GM21423 (cell line): ENCODE measurements at regions not wholly inside any gene's neighbourhood (a gene's known extent, or its start where the extent isn't known, plus 50 kb on each side); places are given as distances from the start of the nearest gene placed in this dataset.

Experiments
- ATAC-seq: cut with Tn5 transposase; IDR thresholded peaks from one replicate; pipeline ENCODE4 v1.9.1; 2021; ENCODE audit warnings: mild to moderate bottlenecking, moderate library complexity; ENCODE audit not compliant: unreplicated experiment

DNA sequence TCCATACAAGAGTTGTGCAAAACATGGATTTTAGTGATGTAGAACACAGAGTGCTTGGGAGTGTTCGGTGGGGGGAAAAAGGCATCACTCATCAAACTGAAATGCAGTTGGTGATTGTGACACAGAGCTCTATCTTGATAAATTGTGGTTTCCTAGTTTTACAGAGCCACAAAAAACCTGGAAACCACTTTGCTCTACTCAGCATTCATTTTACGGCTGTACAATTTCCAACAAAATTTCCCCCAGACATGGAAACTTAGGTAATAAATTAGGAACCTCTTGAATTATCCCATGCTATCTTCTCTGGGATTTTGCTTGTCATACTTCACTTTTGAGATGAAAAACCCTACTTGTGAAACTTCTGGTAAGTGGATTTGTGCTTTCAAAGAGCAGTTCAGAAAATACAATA, 614.9 kb upstream of the FZD8 start:
- no peak for ATAC-seq

DNA sequence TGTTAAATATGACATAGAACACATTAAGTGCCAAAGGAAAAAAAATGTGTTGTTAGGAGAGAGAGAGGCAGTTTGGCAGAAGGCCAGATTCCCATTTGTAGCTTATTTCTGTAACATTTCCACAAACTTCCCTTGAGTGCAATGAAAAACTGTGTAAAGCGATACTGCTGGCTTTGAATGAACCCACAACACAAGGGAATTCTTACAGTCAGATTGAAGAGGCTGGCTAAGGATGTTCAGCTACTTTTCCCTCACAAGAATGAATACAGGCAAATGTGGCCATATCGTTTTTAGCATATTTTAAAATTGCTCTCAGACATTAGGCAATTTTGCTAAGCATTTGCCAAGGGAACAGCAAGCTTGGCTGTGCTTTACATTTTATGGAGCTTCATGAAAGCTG, 614.1 kb upstream of the FZD8 start:
- ATAC-seq, result no peak

DNA sequence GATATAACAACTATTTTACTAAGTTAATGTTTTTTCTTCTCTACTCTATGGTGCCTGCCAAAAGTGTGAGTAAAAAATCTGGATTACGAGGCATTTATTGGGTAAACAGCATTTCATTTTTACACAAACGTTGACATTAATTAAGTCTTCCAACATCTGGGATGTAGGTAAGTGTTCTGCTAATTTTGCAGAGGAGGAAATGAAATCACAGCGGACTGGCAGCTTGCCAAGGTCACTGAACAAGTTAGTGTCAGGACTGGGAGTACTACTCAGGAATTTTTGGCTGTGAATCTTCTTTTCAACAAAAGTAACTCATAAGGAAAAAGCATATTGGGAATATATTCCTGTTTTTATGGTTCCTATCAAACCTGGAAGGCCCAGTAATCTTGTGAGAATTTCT, 612.1 kb upstream of the FZD8 start:
- no peak for ATAC-seq

DNA sequence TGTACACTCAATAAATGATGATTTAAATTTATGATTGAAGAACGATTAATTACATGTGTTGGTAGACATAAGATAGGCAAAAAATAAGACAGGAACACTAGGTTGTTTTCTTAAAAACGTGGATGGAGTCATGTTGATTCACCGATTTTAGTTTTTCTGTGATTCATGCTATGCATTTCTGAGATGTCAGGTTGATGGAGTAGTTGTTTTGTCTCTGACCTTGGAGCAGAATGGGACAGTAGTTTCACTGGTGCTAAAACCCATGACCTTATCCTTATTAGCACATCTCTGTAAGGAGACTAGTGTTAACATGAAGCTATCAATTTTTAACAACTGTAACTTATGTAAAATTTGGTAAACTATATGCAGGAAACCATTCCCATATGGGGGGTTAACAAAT, 611.6 kb upstream of the FZD8 start:
- ATAC-seq, result no peak

DNA sequence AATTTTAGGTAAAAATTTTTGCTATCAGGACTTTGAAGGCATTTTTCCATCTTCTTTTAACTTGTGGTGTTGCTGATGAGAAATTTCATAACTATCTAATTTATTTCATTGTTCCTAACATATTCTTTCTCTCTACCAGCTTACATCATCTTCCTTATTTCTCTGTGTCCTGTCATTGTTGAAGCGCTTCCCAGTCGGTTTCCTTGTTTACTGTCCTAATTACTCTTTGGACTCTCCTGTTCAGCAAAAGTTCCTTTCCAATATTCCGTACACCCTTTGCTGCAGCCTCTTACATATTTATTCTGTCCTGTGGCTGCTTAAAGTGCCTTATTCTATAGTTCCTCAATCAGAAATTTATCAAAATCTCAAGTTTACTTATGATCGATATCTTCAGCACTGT, 609.0 kb upstream of the FZD8 start:
- no peak for ATAC-seq

DNA sequence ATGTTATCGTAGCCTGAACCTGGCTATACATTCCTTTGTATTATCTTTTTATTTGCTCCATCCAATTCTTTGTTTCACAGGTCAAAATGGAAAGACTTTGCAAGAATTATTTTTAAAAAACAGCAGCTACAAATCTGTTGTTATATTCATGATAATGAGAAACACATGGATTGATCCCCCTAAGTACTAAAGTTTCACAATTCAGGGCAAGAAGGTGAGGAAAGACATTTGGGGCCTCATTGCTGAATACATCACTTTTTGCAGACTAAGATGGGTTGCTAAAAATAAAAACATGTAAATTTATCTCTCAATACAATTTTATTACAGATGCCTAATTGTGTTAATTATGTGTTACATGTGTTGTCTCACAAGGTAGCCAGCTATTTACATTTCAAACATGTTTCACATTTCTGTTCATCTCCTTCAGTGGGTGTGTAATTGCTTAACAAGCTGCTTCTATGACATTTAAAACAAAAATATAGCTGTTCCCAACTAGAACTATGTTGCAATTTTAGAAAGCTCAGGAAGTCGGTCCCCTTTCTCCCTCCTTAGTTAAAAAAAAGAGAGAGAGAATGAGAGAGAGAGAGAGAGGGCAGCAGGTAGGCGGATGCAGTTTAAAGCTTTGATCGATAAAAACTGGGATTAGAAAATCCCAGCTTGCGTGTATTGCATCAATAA, 606.3 kb upstream of the FZD8 start:
- ATAC-seq, result no peak

DNA sequence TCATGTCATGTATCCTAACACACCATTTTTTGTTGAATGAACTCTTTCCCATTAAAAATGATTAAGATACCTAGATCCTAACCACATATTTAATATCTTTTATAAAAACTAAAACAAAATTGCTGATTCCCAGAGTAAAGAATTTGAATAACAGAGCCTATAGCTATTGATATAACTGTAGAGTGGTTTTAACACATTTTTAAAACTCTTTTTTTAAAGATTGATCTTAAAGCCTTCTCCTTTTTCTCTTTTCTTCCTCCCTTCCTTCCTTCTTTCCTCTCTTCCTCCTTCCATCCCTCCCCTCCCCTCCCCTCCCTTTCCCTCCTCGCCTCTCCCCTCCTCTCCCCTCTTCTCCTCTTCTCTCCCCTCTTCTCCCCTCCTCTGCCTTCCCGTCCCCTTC, 605.4 kb upstream of the FZD8 start:
- ATAC-seq, result no peak

DNA sequence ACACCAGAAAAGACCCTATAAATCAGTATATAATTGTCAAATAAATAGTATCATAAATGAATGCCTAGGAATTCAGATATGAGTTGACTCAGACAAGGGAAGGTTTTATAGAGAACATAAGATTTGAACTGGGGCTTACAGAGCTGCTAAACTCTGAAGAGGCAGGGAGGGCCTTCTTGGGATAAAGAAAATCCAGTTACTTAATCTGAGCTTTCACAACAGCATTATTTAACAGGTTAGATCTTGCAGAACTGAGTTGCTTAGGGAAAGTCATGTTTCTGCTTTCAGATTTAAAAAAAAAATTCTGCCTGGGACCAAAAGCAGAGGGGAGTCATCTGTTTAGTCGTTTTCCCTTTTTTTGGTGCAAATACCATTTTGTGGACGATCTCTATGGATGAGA, 594.8 kb upstream of the FZD8 start:
- no peak for ATAC-seq

DNA sequence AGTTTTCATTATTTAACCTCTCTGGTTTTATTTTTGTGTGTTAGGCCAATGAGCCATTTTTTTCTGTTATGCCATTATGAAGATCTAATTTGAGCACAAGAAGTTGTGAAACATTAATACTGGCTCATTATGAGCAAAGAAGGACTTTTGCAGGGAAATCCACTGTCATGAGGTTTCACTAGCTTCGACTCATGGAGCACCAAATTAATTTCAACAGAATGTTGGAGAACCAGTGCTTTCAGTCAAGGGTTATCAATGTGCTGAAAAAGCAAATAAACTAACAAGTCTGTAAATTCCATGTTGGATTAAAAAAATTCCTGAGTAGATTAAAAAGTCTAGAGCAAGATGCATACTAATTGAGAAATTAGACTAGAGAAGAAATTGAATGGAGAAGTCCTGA, 594.2 kb upstream of the FZD8 start:
- ATAC-seq, result no peak

DNA sequence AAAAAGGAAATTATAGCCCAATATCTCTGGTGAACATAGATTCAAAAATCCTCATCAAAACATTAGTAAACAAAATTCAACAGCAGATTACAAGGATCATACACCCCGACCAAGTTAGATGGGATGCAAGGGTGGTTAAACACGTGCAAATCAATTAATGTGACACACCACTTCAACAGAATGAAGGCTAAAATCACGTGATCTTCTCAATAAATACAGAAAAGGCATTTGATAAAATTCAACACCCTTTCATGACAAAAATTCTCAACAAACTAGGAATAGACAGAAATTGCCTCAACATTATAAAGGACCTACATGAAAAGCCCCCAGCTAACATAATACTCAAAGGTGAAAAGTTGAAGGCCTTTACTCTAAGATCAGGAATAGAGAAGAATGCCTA, 590.8 kb upstream of the FZD8 start:
- no peak for ATAC-seq

DNA sequence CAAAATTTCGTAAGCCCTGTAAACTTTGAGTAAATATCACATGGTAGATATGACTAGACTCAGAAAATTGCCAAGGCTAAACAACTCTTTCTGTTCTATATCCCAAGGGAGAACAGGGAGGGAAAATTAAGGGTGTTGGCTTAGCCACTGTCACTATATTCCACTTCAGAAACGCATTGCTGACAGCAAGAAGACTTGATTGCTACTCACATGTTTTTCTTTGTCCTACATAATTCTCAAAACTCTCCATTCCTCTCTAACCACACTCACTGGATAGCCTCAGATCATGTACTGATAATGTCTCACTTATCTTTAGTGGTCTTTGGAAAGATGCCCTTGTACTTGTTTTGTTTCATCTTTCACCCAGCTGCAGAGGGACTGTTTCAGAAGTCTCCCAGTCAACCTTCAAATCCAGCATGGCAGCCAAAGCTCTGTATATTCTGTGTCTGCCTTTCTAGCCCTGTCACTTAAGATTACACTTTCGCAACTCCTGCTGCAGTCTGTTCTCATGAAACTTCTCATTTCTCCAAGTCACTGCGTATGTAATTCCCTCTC, 582.4 kb upstream of the FZD8 start:
- ATAC-seq, result no peak

DNA sequence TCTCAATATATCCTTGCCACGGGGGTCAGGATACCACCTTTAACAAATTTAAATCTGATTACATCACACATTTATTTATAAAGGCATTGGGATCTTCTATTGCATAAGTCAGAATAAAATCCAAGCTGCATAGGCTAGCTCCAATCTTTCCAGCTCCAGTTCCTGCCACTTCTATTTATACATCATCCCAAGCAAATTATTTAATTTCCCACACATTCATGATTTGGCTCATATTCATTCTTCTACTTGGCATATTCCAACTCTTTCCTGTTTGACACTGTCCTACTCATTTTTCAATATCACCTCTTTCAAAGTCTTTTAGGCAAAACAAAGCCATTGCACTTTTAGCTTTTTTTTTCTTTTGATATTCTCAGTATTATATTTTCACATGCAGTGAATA, 579.0 kb upstream of the FZD8 start:
- ATAC-seq, result no peak

DNA sequence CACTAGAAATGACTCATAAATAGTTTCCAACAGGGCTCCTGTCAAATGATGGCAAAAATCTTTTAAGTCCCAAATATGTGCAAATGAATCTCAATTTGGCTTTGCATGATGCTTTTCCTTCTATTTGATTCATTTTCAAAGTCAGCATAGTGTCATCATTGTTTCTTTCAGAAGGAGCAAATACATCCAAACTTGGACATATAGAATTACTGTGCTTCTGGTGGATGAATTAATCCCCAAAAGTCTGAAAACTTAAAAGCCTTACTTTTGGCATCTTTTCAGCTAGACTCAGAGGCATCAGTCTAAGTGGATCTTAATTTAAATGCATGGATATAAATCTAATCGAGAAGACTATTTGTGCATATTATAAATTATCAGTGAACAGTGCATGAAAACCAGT, 578.1 kb upstream of the FZD8 start:
- ATAC-seq, result no peak

DNA sequence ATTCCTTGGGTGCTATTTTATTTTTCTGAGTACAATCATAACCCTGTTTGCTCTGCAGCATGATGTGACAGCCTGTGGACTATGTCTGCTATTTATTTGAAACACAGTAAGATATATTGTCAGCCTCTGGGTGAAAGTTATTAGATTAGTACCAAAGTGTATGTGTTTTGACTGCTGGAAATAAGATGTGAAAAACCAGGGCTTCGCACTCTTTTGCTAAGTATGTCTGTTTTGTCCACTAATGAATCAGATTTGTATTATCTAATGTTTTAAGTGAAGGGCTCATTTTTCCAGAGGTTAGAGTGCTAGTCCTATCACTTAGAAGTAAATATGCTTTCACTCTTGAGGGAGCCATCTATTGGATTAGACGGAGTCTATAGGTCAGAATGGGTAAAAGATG, 569.8 kb upstream of the FZD8 start:
- ATAC-seq, result no peak

DNA sequence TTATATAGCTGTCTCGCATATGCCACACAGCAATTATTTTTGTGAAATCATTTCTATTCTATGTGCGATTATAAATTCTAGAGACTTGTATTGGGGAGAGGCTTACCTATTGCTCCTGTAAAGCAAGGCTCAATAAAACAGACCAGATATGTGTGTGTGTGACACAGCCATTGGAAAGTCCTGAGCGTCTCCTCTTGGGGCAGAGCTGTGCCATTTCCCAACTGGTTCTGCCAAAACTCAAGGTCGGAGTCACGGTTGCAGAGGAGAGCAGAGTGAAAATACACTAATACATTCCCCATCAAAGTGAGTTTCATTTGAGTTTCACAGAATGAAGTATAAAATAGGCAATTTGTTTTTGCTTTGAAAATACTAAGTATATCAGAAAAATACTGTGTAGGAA, 567.4 kb upstream of the FZD8 start:
- ATAC-seq, result no peak

DNA sequence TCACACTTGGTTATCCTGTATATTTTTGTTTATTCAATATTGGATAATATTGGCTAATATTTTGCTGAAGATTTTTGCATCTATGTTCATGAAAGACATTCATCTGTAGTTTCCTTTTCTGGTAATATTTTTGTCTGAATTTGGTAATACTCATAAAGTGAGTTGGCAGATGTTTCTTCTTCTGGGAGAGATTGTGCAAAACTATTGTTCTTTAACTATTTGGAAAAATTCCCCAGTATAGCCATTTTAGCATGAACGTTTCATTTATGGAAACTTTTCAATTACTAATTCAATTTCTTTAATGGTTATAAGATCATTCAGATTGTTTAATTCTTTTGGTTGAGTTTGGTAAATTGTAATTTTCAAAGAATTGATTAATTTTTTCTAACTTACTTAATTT, 560.8 kb upstream of the FZD8 start:
- ATAC-seq, result no peak

DNA sequence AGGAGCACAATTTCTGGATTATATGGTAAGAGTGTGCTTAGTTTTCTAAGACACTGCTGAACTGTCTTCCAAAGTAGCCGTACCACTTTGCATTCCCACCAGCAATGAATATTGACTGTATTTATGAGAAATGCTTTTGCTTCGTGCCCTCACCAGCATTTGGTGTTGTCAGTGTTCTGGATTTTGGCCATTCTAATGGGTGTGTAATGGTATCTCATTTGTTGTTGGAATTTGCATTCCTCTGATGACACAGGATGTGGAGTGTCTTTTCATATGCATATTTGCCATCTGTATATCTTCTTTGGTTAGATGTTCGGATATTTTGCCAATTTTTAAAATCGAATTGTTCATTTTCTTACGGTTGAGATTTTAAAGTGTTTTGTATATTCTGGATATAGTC, 558.5 kb upstream of the FZD8 start:
- ATAC-seq, result no peak

DNA sequence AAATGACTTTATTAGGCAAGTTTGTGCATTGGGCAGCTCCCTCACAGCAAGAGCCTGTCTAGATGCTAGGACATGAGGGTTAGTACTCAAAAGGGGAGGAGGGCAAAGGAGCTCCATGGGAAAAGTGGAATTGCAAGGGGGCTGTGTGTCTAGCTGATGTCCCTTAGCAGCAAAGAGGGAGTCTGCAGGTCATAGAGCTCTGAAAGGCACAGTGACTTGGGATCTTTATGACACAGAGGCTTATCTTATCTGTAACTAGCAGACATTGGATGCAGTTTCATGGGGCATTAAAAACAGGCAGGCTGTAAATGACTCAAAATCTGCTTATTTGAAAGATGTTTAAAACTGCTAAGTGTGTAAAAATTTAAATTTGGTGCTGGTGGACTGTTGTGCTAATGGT, 556.2 kb upstream of the FZD8 start:
- ATAC-seq, result no peak

DNA sequence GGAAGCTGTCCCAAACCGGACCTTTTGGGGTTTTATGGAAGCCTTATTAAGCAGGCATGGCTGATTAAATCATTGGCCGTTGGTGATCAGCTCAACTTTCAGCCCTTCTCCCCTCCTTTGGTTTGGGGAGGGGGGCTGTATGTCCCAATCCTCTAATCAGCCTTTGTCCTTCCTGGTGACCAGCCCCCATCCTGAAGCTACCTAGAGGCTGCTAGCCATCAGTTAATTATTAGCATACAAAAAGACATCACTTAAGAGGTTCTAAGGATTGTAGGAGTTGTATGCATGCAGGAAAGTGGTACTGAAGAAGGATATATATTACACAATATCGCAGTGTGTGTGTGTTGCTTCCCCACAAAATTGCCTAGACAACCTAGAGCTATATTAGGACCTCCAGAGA, 553.3 kb upstream of the FZD8 start:
- ATAC-seq, result no peak

DNA sequence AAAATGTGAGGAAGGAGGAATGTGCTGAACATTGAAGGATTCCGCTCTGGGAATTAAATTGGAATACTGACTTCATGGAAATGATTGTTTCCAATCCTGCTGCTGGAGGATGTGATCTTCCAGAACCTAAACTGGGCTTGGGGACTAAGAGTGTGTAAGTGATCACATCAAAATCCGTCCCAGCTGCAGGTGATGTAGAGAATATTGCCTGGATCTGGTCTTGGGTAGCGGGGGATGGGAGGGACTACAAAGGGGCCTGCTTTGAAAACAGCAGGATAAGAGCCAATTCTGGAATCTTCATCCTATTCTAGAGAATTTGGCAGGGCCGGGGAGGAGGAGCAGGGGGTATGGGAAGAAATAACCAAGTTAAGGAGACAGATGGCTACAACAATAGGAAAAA, 552.2 kb upstream of the FZD8 start:
- ATAC-seq, result no peak

DNA sequence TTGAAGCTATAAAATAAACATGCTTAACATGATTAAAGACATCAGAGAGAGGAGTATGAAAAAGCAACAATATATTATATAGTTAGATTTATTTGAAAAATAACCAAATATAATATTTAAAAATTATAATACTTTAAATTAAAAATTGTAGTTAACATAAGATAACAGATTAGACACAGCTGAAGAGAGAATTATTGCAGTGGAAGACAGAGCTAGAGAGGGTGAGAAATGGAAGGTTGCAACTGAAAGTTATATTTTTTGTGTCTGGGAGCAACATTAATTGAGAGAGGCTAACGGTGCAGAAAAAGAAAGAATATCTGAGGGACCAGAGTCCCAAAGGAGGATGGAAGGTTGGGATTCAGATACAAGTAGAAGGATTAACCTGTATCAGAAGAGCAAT, 548.9 kb upstream of the FZD8 start:
- ATAC-seq, result no peak

DNA sequence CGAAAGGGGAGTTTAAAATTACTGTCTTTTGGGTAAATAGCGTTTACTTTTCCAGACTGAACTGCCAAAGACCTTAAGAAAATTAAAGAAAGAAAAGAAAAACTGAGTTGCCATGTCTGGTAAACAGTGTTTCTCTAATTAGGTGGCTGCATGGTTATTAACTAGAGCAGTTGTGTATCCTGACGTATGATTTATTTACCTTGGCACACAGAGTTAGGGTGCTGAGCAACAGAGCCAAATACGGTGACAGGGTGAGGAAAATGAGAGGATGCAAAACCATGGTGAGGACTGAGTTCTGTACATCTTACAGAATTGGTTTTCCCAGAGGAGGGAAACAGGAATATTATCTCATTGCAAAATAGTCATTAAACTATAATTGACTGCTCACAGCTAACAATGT, 546.4 kb upstream of the FZD8 start:
- ATAC-seq, result no peak

DNA sequence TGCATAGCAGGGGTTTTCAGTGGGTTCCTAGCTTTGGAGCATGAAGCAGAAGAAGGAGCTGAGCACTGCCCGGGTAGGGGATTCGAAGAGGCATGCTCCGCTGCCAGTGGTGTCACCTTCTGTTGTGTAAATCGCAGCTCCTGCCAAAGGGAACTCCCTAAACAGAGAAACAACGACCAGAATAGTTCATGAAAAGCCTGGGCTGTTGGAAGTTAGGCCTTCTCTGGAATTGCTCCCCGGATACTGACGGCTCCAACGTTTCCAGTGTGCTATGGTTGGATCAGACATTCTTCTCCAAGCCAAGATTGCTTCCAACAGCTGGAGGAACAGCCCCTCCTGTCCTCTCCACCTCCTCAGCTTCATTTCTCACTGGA, 546.0 kb upstream of the FZD8 start:
- no peak for ATAC-seq
